Bone marrow (tissue), 2 donors: ENCODE measurements at regions not wholly inside any gene's neighbourhood (a gene's known extent, or its start where the extent isn't known, plus 50 kb on each side); places are given as distances from the start of the nearest gene placed in this dataset.

Experiments used
- DNase-seq, 2 donors: peaks; one replicate each; lab custom pipeline; 2025; lab: John Stamatoyannopoulos, UW

GRCh38 chr20:7516621-7517111 lies 423.6 kb downstream of the HAO1 start:
- DNase-seq: no peak

DNA sequence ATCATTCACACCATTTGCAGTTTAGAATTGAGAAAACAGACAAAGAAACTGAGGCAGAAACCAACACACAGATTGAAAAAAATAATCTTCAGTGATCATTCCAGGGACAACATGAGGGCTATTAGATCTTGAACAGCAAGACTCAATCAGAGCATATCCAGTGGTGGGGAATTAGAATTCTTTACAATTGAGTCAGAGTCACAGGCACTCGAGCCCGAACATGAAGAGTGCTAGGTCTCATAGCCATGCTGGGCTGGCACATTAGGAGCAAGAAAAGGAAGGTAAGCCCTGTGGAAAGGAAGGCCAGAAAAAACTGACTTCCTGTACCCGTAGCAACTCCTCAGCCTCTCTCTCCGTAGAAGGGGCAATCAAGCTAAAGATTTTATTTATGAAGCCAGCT lies 419.9 kb downstream of the HAO1 start:
- no peak for DNase-seq

GRCh38 chr20:7523288-7523687 lies 417.0 kb downstream of the HAO1 start:
- DNase-seq: no peak

- no peak for DNase-seq
These were observed 400.2 kb downstream of the HAO1 start for GRCh38 chr20:7540018-7540417.

DNA sequence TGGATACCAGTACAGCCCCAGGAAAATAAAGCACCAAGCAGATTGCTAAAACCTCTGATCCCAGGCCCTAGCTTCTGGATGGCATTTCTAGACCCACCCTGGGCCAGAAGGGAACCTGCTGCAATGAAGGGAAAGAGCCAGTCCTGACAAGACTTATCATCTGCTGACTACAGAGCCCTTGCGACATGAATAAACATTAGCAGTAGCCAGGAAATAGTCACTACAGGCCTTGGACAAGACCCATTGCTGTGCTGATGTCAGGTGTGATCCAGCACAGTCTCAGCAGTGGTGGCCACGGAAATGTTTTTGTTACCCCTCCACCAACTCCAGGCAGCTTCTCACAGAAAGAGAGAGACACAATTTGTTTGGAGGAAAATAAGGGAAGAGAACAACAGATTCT lies 399.3 kb downstream of the HAO1 start:
- DNase-seq: no peak

GRCh38 chr20:7571101-7571500 lies 369.2 kb downstream of the HAO1 start:
- DNase-seq: no peak

GRCh38 chr20:7571521-7572055 lies 368.7 kb downstream of the HAO1 start:
- no peak for DNase-seq

DNA sequence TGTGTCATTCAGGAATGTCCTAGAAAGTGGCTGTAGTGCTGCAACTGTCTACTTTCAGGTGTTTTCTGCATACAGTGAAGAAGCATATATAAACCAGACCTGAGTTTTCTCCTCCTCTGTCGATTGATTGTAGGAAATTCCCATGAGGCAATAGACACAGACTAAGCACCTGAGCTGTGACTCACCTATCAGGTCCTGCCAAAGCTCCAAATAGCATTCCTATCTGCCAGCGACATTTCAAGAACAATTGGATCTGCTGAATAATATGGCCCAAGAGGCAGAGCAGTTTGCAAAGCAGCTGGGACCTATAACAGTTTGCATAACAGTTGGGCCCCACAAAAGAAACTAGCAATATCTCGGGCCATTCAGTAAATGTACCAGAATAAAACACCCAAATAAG lies 360.4 kb downstream of the HAO1 start:
- DNase-seq: no peak

- DNase-seq: no peak
These were observed 355.1 kb downstream of the HAO1 start for GRCh38 chr20:7585126-7585679.

DNA sequence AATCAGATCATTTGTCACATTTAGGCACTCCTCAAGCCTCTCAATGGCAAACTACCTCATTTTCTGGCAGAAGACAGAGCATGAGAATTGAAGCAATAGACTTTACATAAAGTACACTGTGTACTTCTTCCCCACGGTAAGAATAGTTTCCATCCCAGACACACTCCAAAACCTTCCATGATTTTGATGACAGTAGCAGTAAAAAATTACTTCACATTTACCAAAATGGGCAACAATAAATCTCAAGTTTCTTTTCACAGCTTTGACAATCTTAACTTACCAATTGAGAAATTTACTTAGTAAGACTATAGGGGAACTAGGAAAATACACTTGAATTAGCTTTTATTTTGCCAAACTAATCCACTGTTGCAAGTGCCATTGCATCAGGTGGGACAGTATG lies 353.8 kb downstream of the HAO1 start:
- DNase-seq: no peak

DNA sequence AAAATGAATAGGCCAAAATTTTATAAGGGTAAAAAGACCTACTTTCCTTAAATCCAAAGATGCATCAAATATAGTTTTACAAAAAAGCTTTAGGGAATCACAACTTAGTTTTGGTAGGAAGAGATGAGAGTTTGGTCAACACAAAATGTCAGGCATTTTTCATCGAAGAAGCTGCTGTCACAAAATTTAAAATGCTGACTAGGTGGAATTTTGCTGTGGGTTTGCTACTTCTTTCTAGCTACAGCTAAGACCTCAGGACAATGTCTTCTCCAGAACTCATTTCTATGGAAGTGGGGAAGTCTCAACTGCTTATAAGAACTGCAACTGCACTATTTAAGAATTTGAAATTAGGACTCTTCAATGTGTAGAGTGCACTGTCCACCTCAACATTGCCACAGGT lies 351.1 kb downstream of the HAO1 start:
- no peak for DNase-seq

- DNase-seq: no peak
These were observed 343.7 kb downstream of the HAO1 start for GRCh38 chr20:7596541-7596940.

- DNase-seq: no peak
These were observed 338.8 kb downstream of the HAO1 start for GRCh38 chr20:7601431-7601830.

DNA sequence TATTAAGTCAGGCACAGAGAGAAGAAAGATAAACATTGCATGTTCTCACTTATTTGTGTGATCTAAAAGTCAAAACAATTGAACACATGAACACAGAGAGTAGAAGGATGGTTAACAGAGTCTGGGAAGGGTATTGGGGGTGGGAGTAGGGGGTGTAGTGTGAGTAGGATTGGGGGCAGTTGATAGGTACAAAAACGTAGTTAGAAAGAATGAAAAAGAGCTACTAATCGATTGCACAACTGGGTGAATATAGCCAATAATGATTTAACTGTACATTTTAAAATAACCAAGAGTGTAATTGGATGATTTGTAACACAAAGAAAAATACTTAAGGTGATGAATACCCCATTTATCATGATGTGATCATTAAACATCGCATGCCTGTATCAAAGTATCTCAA lies 333.3 kb downstream of the HAO1 start:
- no peak for DNase-seq

- DNase-seq: no peak
These were observed 332.0 kb downstream of the HAO1 start for GRCh38 chr20:7608250-7608649.

- DNase-seq: no peak
These were observed 331.0 kb downstream of the HAO1 start for GRCh38 chr20:7609251-7609650.

DNA sequence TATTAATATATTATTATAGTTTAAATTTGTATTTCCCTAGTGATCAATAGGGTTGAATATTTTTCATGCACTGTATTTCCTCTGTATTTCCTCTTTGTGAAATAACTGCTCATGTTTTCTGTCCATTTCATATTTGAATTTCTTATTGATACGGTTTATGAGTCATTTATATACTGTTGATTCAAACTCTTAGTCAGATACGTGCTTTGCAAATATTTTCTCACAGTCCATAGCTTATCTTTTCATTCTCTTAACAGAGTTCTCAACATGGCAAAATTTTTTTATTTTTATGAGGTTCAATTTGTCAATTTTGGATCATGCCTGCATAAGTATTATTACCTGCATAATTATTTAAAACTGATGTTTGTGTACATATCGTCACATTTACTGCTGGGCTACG lies 329.6 kb downstream of the HAO1 start:
- DNase-seq: no peak

DNA sequence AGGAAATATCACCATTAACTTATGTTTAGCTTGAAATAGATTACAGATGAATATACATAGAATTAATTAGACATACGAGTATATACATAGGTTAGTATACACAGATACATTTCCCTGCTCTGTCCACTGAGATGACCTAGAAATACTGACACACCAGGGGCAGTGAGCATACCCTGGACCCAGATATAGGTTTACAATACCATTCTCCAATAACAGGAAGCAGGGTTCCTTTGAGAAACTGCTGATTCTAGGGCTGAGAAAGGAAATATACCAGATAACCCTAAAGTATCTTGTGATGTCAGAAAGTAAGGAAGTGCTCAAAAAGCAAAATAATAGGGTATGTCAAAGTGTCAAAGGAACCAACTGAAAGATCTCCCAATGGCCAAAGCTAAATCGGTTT lies 322.5 kb downstream of the HAO1 start:
- DNase-seq: no peak

DNA sequence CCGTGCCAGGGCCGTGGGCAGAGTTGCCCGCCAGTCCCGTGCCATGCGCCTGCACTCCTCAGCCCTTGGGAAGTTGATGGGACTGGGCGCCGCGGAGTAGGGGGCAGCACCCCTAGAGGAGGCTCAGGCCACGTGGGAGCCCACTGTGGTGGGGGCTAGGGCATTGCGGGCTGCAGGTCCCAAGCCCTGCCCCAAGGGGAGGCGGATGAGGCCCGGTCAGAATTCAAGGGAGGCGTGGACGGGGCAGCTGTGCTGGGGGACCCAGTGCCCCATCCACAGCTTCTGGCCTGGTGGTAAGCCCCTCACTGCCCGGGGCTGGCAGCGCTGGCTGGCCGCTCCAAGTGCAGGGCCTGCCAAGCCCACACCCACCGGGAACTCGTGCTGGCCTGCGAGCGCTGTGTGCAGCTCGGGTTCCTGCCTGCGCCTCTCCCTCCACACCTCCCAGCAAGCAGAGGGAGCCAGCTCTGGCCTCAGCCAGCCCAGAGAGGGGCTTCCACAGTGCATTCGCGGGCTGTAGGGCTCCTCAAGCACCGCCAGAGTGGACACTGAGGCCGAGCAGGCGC lies 317.8 kb downstream of the HAO1 start:
- no peak for DNase-seq

GRCh38 chr20:7624886-7625285 lies 315.4 kb downstream of the HAO1 start:
- no peak for DNase-seq

GRCh38 chr20:7627734-7628663 lies 312.3 kb downstream of the HAO1 start:
- no peak for DNase-seq

DNA sequence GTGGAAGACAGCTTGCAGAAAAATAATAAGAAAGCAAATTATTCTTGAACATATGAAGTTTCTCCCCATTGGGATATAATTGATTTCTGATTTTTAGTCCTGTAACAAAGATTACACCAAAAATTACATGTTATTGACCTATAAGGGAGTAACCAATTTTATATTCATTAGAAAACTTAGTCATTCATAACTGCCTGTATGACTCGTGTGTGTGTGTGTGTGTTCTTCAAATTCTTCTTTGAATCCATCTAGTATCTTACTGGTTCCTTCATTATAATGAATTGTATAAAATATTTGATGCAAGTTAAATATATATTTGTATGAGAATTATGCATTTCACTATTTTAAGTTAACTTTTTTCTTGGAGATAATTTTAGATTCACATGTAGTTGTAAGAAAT lies 310.4 kb downstream of the HAO1 start:
- DNase-seq: no peak

DNA sequence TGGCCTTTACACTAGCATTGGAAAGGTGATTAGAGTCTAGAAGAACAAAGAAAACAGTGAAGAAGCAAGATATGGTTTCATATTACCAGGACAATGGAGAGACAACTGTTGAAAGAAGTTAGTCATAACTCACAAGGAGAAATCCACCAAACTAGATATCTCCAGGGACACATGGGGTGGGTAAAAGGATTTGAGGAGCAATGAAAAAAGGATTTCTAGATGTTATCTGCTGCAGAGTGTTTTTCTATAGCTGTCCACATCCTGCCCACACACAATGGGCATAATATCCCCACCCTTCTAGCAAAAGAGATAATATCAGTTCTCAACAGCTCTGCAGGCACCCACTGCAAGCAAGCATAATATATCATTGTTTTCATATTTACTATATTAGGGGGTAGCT lies 303.1 kb downstream of the HAO1 start:
- DNase-seq: no peak
